ENCODE measurements at regions not wholly inside any gene's neighbourhood (a gene's known extent, or its start where the extent isn't known, plus 50 kb on each side); places are given as distances from the start of the nearest gene placed in this dataset.

DNA sequence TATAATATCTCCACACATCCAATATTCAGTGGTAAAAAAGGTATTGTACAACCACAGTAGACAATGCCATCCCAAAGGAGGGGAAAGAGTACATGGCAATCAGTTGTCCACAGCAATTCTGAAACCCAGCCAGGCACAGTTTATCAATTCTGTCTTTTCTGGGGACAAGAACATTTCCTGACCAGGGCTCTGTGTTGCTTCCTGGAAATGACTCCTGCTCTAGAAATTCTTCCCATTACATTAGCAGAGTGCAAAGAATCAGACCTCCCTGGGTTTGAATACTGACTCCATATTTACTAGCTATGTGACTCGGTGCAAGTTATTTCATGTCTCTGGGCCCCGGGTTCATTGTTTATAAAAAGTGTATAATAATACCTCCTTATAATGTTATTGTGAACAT is 220.4 kb upstream of the CFAP20DC start:
- TF ChIP-seq CTCF (conservative IDR thresholded peaks at IDR 0.05; ENCODE audit: low read depth, low read length) = no peak
- TF ChIP-seq EZH2 (IDR thresholded peaks at IDR 0.05; ENCODE audit: borderline replicate concordance, low read depth, low read length, poor library complexity, severe bottlenecking) = no peak
